ENCODE measurements at regions not wholly inside any gene's neighbourhood (a gene's known extent, or its start where the extent isn't known, plus 50 kb on each side); places are given as distances from the start of the nearest gene placed in this dataset.
"Not testable (repeated sequence)": the region's sequence is repeated elsewhere in the genome, so short reads cannot be mapped to it uniquely, and the experiment has no call there.

- DNase-seq: no peak
These were observed 203.3 kb upstream of the GRM7 start for GRCh38 chr3:6657591-6657990.

GRCh38 chr3:6667354-6667753 is 193.6 kb upstream of the GRM7 start:
- no peak for DNase-seq

DNA sequence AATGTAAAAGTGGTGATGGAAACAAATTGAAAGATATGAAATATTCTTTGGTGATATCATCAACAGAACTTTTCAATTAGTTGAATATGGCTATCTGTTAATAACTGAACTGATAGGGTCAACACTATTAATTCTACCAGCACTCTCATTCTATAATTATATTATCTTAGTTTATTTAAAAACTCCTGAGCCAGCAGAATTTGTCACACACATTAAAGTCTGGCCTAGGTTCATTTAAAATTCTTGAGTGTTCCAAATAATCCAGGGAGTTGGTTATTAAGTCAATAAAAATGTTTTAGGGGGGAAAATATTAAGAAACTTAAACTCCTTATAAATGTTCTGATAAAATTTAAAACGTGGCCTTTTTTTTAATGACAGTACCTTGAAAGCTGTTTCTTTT is 189.6 kb upstream of the GRM7 start:
- no peak for DNase-seq

DNA sequence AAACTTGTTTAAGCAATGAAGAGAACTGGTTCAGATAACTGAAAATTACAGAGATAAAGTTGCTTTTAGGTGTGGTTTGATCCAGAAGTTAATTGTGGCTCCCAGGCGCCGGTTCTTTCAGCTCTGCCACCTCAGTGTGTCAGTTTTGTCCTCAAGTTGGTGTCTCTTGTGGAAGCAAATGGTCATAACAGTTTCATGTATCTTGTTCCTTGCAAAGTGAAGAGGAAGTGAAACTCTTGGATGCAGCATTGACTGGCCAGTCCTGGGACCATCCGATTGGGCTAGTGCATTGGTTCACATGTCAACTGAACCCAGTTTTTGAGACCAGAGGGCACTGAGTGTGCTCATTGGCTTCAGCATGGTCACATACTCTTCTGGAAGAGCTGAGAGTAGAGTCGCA is 181.4 kb upstream of the GRM7 start:
- no peak for DNase-seq

DNA sequence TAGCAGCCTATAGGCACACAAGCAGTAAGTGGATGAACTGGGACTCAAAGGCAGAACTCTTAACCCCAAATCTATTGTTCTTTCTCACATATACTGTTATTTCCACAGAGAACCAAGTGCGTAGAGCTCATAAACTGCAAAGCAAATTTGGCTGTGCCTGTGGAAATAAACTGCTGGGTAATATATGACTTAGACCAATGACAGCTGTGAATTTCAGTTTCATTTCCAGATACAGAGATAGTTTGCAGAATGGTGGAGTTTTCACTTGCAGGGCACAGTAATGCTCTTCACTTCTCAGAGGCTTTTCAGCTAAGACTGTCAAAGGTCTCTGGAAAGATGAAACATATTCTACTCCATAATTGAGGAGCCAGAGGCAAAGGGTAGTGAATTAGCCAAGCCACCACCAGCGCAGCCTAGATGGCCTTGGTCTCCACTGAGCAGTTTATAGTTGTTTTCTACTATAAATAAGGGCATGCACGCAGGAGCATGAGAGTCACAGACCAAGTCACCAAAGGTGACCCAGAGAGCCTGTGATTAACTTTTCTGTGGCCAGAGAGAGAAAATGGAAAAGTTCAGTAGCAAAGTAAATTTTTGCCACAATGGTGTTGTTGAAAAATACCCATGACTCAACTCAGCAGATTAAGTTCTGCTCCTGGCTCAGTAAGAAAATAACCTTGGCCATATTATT is 180.7 kb upstream of the GRM7 start:
- no peak for DNase-seq

GRCh38 chr3:6697285-6697684 is 163.6 kb upstream of the GRM7 start:
- DNase-seq: no peak

DNA sequence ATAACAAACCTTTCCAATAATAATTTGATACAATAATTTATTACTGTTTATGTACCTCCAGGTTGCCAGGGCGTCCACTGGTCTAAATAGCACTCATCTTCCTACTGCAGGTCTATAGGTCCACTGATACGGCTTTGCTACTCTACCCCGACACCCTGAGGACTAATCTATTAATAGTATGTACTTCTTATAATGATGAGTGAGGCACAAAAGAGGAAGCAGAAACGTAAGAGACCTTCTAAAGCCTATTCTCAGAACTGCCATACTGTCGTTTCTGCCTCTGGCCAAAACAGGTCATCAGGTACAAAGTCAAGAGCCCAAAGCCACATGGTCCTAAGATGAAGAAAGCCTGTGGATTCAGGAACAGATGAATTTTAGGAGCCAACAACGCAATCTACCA is 163.2 kb upstream of the GRM7 start:
- no peak for DNase-seq

DNA sequence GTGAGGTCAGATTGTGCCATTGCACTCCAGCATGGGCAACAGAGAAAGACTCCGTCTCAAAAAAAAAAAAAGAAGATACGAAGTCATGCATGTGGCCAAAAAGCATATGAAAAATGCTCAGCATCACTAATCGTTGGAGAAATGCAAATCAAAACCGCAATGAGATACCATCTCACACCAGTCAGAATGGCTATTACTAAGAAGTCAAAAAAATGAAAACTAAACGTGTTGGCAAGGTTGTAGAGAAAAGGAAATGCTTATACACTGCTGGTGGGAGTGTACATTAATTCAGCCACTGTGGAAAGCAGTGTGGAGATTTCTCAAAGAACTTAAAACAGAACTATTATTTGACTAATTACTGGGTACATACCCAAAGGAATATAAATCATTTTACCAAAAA is 156.1 kb upstream of the GRM7 start:
- not testable (repeated sequence) for DNase-seq

DNA sequence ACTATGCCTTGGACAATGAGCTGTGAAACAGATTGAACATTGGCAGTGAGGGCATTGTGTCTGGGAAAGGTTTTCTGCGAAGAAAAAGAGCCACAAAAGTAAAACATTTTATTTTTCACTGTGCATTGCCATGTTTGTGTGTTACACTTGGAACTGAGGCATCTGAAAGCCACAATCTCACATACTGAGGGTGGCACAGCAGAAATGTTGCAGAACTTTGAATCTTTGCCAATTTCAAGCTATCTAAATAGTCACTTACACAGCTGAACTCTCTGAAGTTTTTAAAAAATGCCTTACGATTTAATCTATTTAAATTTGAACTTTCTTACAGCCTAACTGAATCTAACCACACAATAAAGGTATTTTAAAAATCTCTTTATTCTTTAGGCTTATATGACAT is 154.1 kb upstream of the GRM7 start:
- DNase-seq: no peak

DNA sequence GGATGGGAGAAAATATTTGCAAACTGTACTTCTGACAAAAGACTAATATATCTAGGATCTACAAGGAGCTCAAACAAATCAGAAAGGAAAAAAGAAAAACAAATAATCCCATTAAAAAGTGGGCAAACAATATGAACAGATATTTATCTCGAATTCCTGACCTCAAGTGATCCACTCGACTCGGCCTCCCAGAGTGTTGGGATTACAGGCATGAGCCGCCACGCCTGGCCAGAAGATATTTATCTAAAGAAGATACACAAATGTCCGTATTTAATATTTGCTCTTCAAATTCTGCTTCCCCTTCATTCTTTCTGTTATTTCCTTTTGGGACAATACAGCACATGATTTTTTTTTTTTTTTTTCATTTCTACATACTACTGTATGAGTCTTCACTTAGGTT is 151.7 kb upstream of the GRM7 start:
- no peak for DNase-seq

- DNase-seq: no peak
These were observed 146.0 kb upstream of the GRM7 start for GRCh38 chr3:6714962-6715361.

GRCh38 chr3:6716420-6716819 is 144.5 kb upstream of the GRM7 start:
- no peak for DNase-seq

DNA sequence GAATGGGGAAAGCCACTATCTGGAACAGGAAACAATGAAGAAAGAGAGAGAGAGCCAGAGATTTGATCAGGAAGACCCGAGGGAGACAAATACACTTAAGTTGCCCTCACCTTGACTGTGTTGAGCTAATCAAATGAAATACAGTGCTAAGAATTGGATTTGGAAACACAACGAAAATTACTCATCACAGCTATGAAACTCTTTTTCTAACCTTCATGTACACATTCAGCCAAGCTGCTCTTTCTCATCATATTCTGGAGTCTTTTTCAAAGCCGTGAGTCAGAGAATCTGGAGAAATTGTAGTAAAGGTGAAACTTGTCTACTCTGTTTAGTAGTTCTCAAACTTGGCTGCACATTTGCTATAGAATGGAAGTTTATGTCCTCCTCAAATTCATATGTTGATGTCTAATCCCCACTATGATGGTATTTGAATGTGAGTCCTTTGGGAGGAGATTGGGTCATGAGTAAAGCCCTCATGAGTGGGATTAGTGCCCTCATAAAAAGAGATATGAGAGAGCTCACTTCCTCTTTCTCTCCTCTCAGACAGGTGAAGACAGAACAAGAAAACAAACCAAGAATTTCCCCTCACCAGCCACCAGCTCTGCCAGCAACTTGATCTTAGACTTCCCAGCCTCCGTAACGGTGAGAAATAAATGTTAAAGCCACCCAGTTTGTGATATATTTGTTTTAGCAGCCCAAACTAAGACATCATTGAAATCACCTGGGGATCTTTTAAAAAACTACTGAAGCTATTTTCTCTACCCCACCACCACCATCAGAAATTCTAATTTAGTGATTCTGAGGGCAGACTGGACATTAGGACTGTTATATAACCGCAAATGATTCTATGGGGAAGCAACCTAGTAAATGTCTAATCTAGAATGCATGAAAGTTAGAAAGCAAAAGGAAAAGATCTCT is 143.6 kb upstream of the GRM7 start:
- no peak for DNase-seq

GRCh38 chr3:6719999-6720398 is 140.9 kb upstream of the GRM7 start:
- no peak for DNase-seq

GRCh38 chr3:6721491-6721890 is 139.4 kb upstream of the GRM7 start:
- DNase-seq: no peak

DNA sequence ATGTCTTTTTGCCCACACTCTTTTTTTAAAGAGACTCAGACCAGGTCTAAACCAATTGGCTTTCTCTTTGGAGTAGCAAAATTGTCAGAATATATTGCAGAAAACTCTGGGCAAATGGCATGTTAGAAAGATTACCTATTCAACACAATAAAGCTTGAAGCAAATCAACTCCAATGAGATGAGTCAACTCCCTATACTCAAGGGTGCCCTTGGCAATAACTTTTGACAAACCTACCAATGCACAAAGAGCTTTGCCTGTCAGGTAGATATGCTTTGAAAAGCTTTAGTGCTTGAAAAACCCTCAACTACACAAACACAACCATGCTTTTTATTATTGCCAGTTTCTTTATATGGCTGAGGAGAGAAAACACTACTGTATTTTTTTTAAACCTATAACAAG is 137.7 kb upstream of the GRM7 start:
- DNase-seq: no peak

- DNase-seq: no peak
These were observed 134.1 kb upstream of the GRM7 start for GRCh38 chr3:6726811-6727210.

DNA sequence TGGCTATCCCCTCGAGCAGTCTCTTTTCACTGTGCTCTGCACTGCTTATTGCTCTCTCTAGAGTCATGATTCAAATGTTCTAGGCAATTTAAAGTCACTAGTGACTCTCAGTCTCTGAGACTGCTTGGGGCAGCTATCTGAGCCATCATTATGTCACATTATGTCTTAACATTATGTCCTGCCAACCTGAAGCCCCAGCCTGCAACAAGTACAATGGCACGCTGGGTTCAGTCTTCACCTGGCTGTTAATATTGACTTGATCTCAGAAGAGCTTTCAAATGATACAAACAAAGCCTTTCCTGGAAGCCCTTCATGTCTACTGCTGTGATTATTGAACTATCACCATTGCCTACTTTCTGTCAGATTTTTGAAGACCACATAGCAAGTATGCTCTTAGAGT is 128.1 kb upstream of the GRM7 start:
- no peak for DNase-seq

DNA sequence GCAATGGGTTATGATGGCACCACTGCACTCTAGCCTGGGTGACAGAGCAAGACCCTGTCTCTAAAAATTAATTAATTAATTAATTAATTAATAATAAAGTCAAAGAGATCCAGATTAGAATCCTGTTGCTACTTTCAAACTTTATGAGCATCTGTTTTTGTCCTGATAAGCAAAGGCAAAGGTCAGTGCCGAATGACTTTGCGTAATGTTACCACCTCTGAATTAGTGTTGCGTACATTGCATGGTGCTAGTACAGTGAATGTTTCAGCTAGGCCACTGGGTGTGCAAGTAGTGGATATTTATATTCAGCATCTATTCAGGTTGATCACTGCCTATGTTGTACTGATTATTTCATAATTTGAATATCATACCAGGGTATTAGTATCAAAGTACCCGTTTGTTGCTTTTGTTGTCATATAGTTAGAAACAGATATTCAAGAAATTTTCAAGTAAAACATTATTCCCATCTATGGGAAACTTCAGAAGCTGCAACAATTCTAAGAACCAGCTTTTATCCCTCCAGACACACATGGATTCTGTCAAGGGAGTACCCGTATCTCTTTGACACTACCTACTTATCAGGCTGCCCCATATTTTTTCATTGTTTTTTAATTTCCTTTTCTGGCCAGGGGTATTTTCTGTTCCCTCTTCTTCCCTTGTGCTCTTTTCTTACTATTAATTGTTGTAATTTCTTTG is 127.1 kb upstream of the GRM7 start:
- DNase-seq: no peak

DNA sequence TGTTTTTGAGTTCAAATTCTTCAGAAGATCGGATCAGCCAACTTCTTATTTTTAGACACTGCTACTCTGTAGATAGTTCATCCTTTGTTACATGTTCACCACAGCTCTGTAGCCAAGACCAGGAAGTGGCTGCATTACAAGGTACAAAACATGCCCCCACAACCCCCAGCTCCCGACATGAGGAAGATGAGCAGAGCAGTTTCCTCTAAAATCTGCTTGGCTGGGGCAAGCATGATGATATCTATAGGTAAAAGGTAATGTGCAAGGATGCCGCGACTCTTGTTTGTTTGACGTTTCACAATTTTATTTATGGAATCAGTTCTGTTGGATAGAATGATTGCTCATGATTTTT is 126.5 kb upstream of the GRM7 start:
- no peak for DNase-seq

- DNase-seq: no peak
These were observed 123.9 kb upstream of the GRM7 start for GRCh38 chr3:6736836-6737629.

DNA sequence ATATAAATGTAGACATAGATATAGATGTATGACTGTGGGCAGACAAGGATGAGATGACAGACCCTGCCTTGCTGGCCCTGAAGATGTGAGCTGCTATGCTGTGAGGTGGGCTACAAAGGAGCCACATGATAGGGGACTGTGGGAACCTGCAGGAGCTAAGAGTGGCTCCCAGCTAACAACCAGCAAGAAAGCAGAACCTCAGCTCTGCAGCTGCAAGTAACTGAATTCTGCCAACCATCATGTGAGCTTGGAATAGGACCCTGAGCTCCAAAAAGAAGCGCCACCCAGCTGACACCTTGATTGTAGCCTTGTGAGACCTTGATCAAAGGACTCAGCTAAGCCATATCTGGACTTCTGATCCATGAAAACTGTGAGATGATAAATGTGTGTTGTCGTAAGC is 123.3 kb upstream of the GRM7 start:
- DNase-seq: no peak

- no peak for DNase-seq
These were observed 121.6 kb upstream of the GRM7 start for GRCh38 chr3:6739288-6739687.

Data from activated CD4-positive, alpha-beta T cell treated with anti-CD3 and anti-CD28 coated beads for 48 hours (primary cell).